Amygdala (tissue), 56 donors: ENCODE measurements at regions not wholly inside any gene's neighbourhood (a gene's known extent, or its start where the extent isn't known, plus 50 kb on each side); places are given as distances from the start of the nearest gene placed in this dataset.
"Not testable (repeated sequence)": the region's sequence is repeated elsewhere in the genome, so short reads cannot be mapped to it uniquely, and the experiment has no call there.

Source experiments
- DNase-seq, 56 donors: peaks; one replicate each; lab custom pipeline; 2025; lab: John Stamatoyannopoulos, UW

- not testable (repeated sequence) for DNase-seq
Observed at GRCh38 chr7:76852787-76853584, 179.2 kb downstream of the SPDYE17 start.

GRCh38 chr7:76852362-76852761, 179.8 kb downstream of the SPDYE17 start:
- DNase-seq = not testable (repeated sequence)

- DNase-seq = not testable (repeated sequence)
Observed at GRCh38 chr7:76851617-76852016, 180.5 kb downstream of the SPDYE17 start.

- DNase-seq = not testable (repeated sequence)
Observed at GRCh38 chr7:76849887-76850563, 182.1 kb downstream of the SPDYE17 start.

GRCh38 chr7:76839879-76840278, 192.3 kb downstream of the SPDYE17 start:
- not testable (repeated sequence) for DNase-seq

- DNase-seq = not testable (repeated sequence)
Observed at GRCh38 chr7:76839214-76839613, 192.9 kb downstream of the SPDYE17 start.

- DNase-seq = not testable (repeated sequence)
Observed at GRCh38 chr7:76838357-76838756, 193.8 kb downstream of the SPDYE17 start.

GRCh38 chr7:76829233-76829632, 202.2 kb upstream of the POMZP3 start:
- DNase-seq = not testable (repeated sequence)

GRCh38 chr7:76826181-76826580, 199.1 kb upstream of the POMZP3 start:
- DNase-seq = not testable (repeated sequence)

- DNase-seq = not testable (repeated sequence)
Observed at GRCh38 chr7:76809856-76810255, 182.8 kb upstream of the POMZP3 start.

- not testable (repeated sequence) for DNase-seq
Observed at GRCh38 chr7:76807588-76808100, 180.6 kb upstream of the POMZP3 start.

- not testable (repeated sequence) for DNase-seq
Observed at GRCh38 chr7:76806460-76806859, 179.4 kb upstream of the POMZP3 start.

GRCh38 chr7:76806010-76806409, 178.9 kb upstream of the POMZP3 start:
- peak in 3 of 56 donors; percentile 0 to 12 (median 4) for DNase-seq

- DNase-seq = peak in 1 of 56 donors; percentile 0
Observed at GRCh38 chr7:76805262-76805661, 178.2 kb upstream of the POMZP3 start.

- not testable (repeated sequence) for DNase-seq
Observed at GRCh38 chr7:76797639-76798038, 170.6 kb upstream of the POMZP3 start.

- DNase-seq = not testable (repeated sequence)
Observed at GRCh38 chr7:76780693-76781092, 153.6 kb upstream of the POMZP3 start.

- DNase-seq = peak in 3 of 56 donors; percentile 0 to 30 (median 13)
Observed at GRCh38 chr7:76774279-76774678, 147.2 kb upstream of the POMZP3 start.

GRCh38 chr7:76771980-76772379, 144.9 kb upstream of the POMZP3 start:
- DNase-seq = not testable (repeated sequence)

- DNase-seq = not testable (repeated sequence)
Observed at GRCh38 chr7:76763977-76764376, 136.9 kb upstream of the POMZP3 start.

- not testable (repeated sequence) for DNase-seq
Observed at GRCh38 chr7:76760546-76761220, 133.6 kb upstream of the POMZP3 start.

GRCh38 chr7:76739538-76739937, 112.5 kb upstream of the POMZP3 start:
- not testable (repeated sequence) for DNase-seq
